NCI-H1417 (cell line): ENCODE measurements at regions not wholly inside any gene's neighbourhood (a gene's known extent, or its start where the extent isn't known, plus 50 kb on each side); places are given as distances from the start of the nearest gene placed in this dataset.
"Not testable (repeated sequence)": the region's sequence is repeated elsewhere in the genome, so short reads cannot be mapped to it uniquely, and the experiment has no call there.

Experiments
- DNase-seq, 3 experiments: peaks; one replicate each; lab custom pipeline; 2025; lab: John Stamatoyannopoulos, UW

GRCh38 chr11:116373104-116373944 is 399.5 kb downstream of the BUD13 start:
- DNase-seq = peak; percentile 30 to 82 (median 54)

GRCh38 chr11:116371146-116371545 is 401.6 kb downstream of the BUD13 start:
- DNase-seq = peak in 2 of 3 experiments; percentile 45 to 63

GRCh38 chr11:116368784-116369183 is 404.0 kb downstream of the BUD13 start:
- no peak for DNase-seq

- DNase-seq = no peak
Observed at GRCh38 chr11:116366980-116367645, 405.7 kb downstream of the BUD13 start.

GRCh38 chr11:116366451-116366850 is 406.3 kb downstream of the BUD13 start:
- no peak for DNase-seq

- DNase-seq = not testable (repeated sequence)
Observed at GRCh38 chr11:116364925-116365324, 407.9 kb downstream of the BUD13 start.

GRCh38 chr11:116364348-116364747 is 408.4 kb downstream of the BUD13 start:
- DNase-seq = no peak

GRCh38 chr11:116360221-116360941 is 412.4 kb downstream of the BUD13 start:
- DNase-seq = no peak

- DNase-seq = no peak
Observed at GRCh38 chr11:116357784-116358544, 414.8 kb downstream of the BUD13 start.

GRCh38 chr11:116356451-116356850 is 416.3 kb downstream of the BUD13 start:
- peak in 1 of 3 experiments; percentile 74 for DNase-seq

- DNase-seq = no peak
Observed at GRCh38 chr11:116355104-116355503, 417.7 kb downstream of the BUD13 start.

GRCh38 chr11:116353589-116353988 is 419.2 kb downstream of the BUD13 start:
- peak in 2 of 3 experiments; percentile 65 to 71 for DNase-seq

GRCh38 chr11:116352881-116353280 is 419.9 kb downstream of the BUD13 start:
- DNase-seq = peak in 1 of 3 experiments; percentile 60

GRCh38 chr11:116348226-116348625 is 424.6 kb downstream of the BUD13 start:
- peak in 1 of 3 experiments; percentile 64 for DNase-seq

GRCh38 chr11:116345575-116345974 is 427.2 kb downstream of the BUD13 start:
- DNase-seq = no peak

- DNase-seq = no peak
Observed at GRCh38 chr11:116344601-116345000, 428.2 kb downstream of the BUD13 start.

- no peak for DNase-seq
Observed at GRCh38 chr11:116343270-116343669, 429.5 kb downstream of the BUD13 start.

GRCh38 chr11:116342148-116342547 is 430.6 kb downstream of the BUD13 start:
- DNase-seq = no peak

- DNase-seq = no peak
Observed at GRCh38 chr11:116339306-116340098, 433.3 kb downstream of the BUD13 start.

GRCh38 chr11:116338500-116338899 is 434.3 kb downstream of the BUD13 start:
- not testable (repeated sequence) for DNase-seq

GRCh38 chr11:116336540-116336939 is 436.2 kb downstream of the BUD13 start:
- DNase-seq = no peak
